Spinal cord (tissue), 9 donors: ENCODE measurements at regions not wholly inside any gene's neighbourhood (a gene's known extent, or its start where the extent isn't known, plus 50 kb on each side); places are given as distances from the start of the nearest gene placed in this dataset.

Experiments used
- DNase-seq, 6 donors: peaks; one replicate each; pipeline versions ENCODE4 v3.0.0 to v3.0.0-alpha.2; 2013 to 2015; ENCODE audit warnings: low spot score in 6 of 6, low read depth in 4 of 6
- H3K27ac ChIP-seq: one replicate; pipeline ENCODE4 v1.5.1; 2013; ENCODE audit warnings: low read depth, low read length, control low read depth
- H3K27me3 ChIP-seq: one replicate; pipeline ENCODE4 v1.6.1; 2013; ENCODE audit warnings: low read length; ENCODE audit not compliant: control insufficient read depth, insufficient read depth
- H3K36me3 ChIP-seq: one replicate; pipeline ENCODE4 v1.6.1; 2013; ENCODE audit warnings: low read length; ENCODE audit not compliant: control insufficient read depth, insufficient read depth
- H3K4me1 ChIP-seq: one replicate; pipeline ENCODE4 v1.6.1; 2013; ENCODE audit warnings: low read length; ENCODE audit not compliant: control insufficient read depth, insufficient read depth
- H3K4me3 ChIP-seq: one replicate; pipeline ENCODE4 v1.5.1; 2013; ENCODE audit warnings: low read depth, low read length, control low read depth
- H3K9me3 ChIP-seq: one replicate; pipeline ENCODE4 v1.6.1; 2013; ENCODE audit warnings: low read length; ENCODE audit not compliant: control insufficient read depth, insufficient read depth
- WGBS: methylation state at CpG from one replicate; pipeline ENCODE4 v1.1.5; 2013; ENCODE audit warnings: missing lambda C conversion rate; ENCODE audit not compliant: insufficient coverage; 5-methylcytosine and 5-hydroxymethylcytosine counted together
- donor health status: healthy.

GRCh38 chr6:85192186-85192585, 257.7 kb upstream of the NT5E start:
- Histone ChIP-seq H3K4me1 (no peaks in the 10 kb centered on the region), H3K4me3 (no peak overlapping the region), H3K27me3 (no peaks in the 10 kb centered on the region), H3K9me3 (no peaks in the 10 kb centered on the region), H3K27ac (no peak overlapping the region), H3K36me3 (no peaks in the 10 kb centered on the region)
- DNase-seq, result no peak
- WGBS, result 67% methylated on average over 1 of the region's 1 CpG

- no peaks in the 10 kb centered on the region for H3K27me3 ChIP-seq
- DNase-seq, result no peak
Observed at GRCh38 chr6:85191656-85192055, 258.2 kb upstream of the NT5E start.

GRCh38 chr6:85186546-85187175, 263.2 kb upstream of the NT5E start:
- H3K4me1 ChIP-seq, result no peaks in the 10 kb centered on the region
- H3K9me3 ChIP-seq, result no peaks in the 10 kb centered on the region
- H3K36me3 ChIP-seq, result no peaks in the 10 kb centered on the region
- H3K27ac ChIP-seq, result no peak overlapping the region
- no peaks in the 10 kb centered on the region for H3K27me3 ChIP-seq
- WGBS, result 100% methylated on average over 1 of the region's 1 CpG
- DNase-seq, result no peak
- H3K4me3 ChIP-seq, result no peak overlapping the region

More at GRCh38 chr6:85191656-85192055, 258.2 kb upstream of the NT5E start:
- H3K9me3 ChIP-seq, result no peaks in the 10 kb centered on the region
- no peaks in the 10 kb centered on the region for H3K4me1 ChIP-seq
- no peak overlapping the region for H3K4me3 ChIP-seq
- no peaks in the 10 kb centered on the region for H3K36me3 ChIP-seq
- H3K27ac ChIP-seq, result no peak overlapping the region
- WGBS, result no CpG with 5 or more reads among the region's 2 CpGs

GRCh38 chr6:85185977-85186376, 263.9 kb upstream of the NT5E start:
- Histone ChIP-seq H3K4me3 (no peak overlapping the region), H3K27ac (no peak overlapping the region), H3K27me3 (no peaks in the 10 kb centered on the region), H3K4me1 (no peaks in the 10 kb centered on the region), H3K9me3 (no peaks in the 10 kb centered on the region), H3K36me3 (no peaks in the 10 kb centered on the region)
- DNase-seq, result no peak
- WGBS, result no CpG with 5 or more reads among the region's 1 CpG

- peaks cover 2% of the 10 kb centered on the region for H3K9me3 ChIP-seq
- peak in 2 of 6 donors; percentile 4 to 41 for DNase-seq
- no peaks in the 10 kb centered on the region for H3K27me3 ChIP-seq
- no peak overlapping the region for H3K27ac ChIP-seq
- no peaks in the 10 kb centered on the region for H3K4me1 ChIP-seq
- H3K4me3 ChIP-seq, result no peak overlapping the region
- H3K36me3 ChIP-seq, result no peaks in the 10 kb centered on the region
Observed at GRCh38 chr6:85183841-85184240, 266.0 kb upstream of the NT5E start.

- Histone ChIP-seq H3K4me3 (no peak overlapping the region), H3K27me3 (no peaks in the 10 kb centered on the region), H3K4me1 (no peaks in the 10 kb centered on the region), H3K36me3 (no peaks in the 10 kb centered on the region), H3K27ac (no peak overlapping the region), H3K9me3 (no peaks in the 10 kb centered on the region)
- no peak for DNase-seq
Observed at GRCh38 chr6:85172705-85173104, 277.2 kb upstream of the NT5E start.

GRCh38 chr6:85172161-85172560, 277.7 kb upstream of the NT5E start:
- H3K9me3 ChIP-seq, result no peaks in the 10 kb centered on the region
- no peak for DNase-seq
- no peaks in the 10 kb centered on the region for H3K4me1 ChIP-seq
- WGBS, result no CpG with 5 or more reads among the region's 2 CpGs
- no peaks in the 10 kb centered on the region for H3K27me3 ChIP-seq
- no peaks in the 10 kb centered on the region for H3K36me3 ChIP-seq
- no peak overlapping the region for H3K27ac ChIP-seq
- no peak overlapping the region for H3K4me3 ChIP-seq

GRCh38 chr6:85169189-85169588, 280.7 kb upstream of the NT5E start:
- no peaks in the 10 kb centered on the region for H3K4me1 ChIP-seq
- no peaks in the 10 kb centered on the region for H3K27me3 ChIP-seq

GRCh38 chr6:85168146-85168545, 281.7 kb upstream of the NT5E start:
- WGBS, result 60% methylated on average over 1 of the region's 2 CpGs
- Histone ChIP-seq H3K27me3 (no peaks in the 10 kb centered on the region), H3K4me1 (no peaks in the 10 kb centered on the region)

More at GRCh38 chr6:85169189-85169588, 280.7 kb upstream of the NT5E start:
- H3K9me3 ChIP-seq, result no peaks in the 10 kb centered on the region
- no peaks in the 10 kb centered on the region for H3K36me3 ChIP-seq
- H3K27ac ChIP-seq, result no peak overlapping the region
- no peak overlapping the region for H3K4me3 ChIP-seq
- DNase-seq, result no peak
- WGBS, result no CpG with 5 or more reads among the region's 2 CpGs

GRCh38 chr6:85166114-85166741, 283.7 kb upstream of the NT5E start:
- H3K27ac ChIP-seq, result no peak overlapping the region
- no peak overlapping the region for H3K4me3 ChIP-seq
- DNase-seq, result no peak
- no peaks in the 10 kb centered on the region for H3K9me3 ChIP-seq
- 100% methylated on average over 1 of the region's 3 CpGs for WGBS
- H3K36me3 ChIP-seq, result no peaks in the 10 kb centered on the region
- no peaks in the 10 kb centered on the region for H3K4me1 ChIP-seq
- no peaks in the 10 kb centered on the region for H3K27me3 ChIP-seq

More at GRCh38 chr6:85168146-85168545, 281.7 kb upstream of the NT5E start:
- no peak for DNase-seq
- Histone ChIP-seq H3K4me3 (no peak overlapping the region), H3K9me3 (no peaks in the 10 kb centered on the region), H3K36me3 (no peaks in the 10 kb centered on the region), H3K27ac (no peak overlapping the region)
